ENCODE measurements at regions not wholly inside any gene's neighbourhood (a gene's known extent, or its start where the extent isn't known, plus 50 kb on each side); places are given as distances from the start of the nearest gene placed in this dataset.

DNA sequence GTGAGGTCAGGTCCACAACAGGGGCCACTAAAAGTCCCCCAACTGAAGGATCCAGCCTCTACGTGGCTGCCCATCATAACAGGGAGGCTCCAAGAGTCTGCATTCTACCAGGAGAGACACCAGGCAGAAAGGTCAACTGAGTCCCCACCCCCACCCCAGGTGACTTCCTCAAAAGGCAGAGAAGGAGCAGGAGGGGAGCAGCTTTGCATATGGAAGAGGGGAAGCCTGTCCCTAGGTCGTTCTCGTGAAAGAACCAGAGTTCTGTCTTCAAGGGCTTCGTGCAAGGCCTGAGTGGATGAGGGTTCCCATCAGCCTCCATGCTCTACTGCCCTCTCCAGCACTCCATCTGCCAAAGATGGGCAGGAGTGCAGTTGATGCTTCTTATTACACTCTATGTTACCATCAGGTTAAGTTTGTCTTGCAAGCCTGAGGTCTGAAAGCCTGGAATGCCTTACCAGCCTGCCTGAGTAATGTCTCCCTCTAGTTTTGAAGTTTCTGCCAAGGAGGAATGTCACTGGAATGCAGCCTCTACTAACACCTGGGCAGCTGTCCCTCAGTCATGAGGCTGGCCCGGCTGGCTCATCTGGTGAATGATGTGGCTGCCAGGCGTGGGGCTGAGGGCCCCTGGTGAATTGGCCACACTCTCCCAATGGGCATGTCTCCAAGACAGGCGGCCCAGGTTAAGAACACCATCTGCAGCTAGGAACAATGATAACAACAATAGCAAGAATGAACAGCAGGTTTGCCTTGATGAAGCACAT lies 54.3 kb upstream of the SMNDC1 start:
- POLR2A ChIA-PET = no interaction called here
- Mint-ChIP-seq H3K4me3 (ENCODE audit: unreplicated experiment) (no peak overlapping the region), H3K36me3 (ENCODE audit: insufficient read depth, unreplicated experiment) (no peaks in the 10 kb centered on the region), H3K9me3 (ENCODE audit: unreplicated experiment) (no peaks in the 10 kb centered on the region), H3K4me1 (ENCODE audit: low read depth, unreplicated experiment) (peaks cover 14% of the 10 kb centered on the region), H3K27me3 (ENCODE audit: insufficient read depth, unreplicated experiment) (no peaks in the 10 kb centered on the region), H3K27ac (ENCODE audit: unreplicated experiment) (peak overlapping the region; percentile 59)
- Histone ChIP-seq H3K27me3 (replicated peaks; ENCODE audit: control insufficient read depth, insufficient read depth, low read length) (no peaks in the 10 kb centered on the region), H3K4me3 (ENCODE audit: low read depth, low read length) (no peak overlapping the region), H3K36me3 (ENCODE audit: control insufficient read depth, insufficient read depth, low read length) (no peaks in the 10 kb centered on the region), H3K9me3 (no peaks in the 10 kb centered on the region), H3K4me1 (peaks cover 35% of the 10 kb centered on the region)
- intact Hi-C loops (cut with micrococcal nuclease; ENCODE audit: unreplicated experiment) = loop anchor here (2.0 to 10.0 kb wide), 3 partner anchors 48 to 98 kb away; no protein-coding TSS in a partner anchor
- TF ChIP-seq, protein P1, sequence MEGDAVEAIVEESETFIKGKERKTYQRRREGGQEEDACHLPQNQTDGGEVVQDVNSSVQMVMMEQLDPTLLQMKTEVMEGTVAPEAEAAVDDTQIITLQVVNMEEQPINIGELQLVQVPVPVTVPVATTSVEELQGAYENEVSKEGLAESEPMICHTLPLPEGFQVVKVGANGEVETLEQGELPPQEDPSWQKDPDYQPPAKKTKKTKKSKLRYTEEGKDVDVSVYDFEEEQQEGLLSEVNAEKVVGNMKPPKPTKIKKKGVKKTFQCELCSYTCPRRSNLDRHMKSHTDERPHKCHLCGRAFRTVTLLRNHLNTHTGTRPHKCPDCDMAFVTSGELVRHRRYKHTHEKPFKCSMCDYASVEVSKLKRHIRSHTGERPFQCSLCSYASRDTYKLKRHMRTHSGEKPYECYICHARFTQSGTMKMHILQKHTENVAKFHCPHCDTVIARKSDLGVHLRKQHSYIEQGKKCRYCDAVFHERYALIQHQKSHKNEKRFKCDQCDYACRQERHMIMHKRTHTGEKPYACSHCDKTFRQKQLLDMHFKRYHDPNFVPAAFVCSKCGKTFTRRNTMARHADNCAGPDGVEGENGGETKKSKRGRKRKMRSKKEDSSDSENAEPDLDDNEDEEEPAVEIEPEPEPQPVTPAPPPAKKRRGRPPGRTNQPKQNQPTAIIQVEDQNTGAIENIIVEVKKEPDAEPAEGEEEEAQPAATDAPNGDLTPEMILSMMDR (IDR thresholded peaks at IDR 0.05; ENCODE audit: insufficient read depth in 1 of 2, low read depth in 1 of 2, low read length in 1 of 2, severe bottlenecking in 1 of 2, unreplicated experiment in 1 of 2) = no peak
- peak; percentile 57 to 61 for DNase-seq
- no TSS peak for BruUV-seq (replicated peaks)
- CTCF ChIA-PET = no interaction called here

DNA sequence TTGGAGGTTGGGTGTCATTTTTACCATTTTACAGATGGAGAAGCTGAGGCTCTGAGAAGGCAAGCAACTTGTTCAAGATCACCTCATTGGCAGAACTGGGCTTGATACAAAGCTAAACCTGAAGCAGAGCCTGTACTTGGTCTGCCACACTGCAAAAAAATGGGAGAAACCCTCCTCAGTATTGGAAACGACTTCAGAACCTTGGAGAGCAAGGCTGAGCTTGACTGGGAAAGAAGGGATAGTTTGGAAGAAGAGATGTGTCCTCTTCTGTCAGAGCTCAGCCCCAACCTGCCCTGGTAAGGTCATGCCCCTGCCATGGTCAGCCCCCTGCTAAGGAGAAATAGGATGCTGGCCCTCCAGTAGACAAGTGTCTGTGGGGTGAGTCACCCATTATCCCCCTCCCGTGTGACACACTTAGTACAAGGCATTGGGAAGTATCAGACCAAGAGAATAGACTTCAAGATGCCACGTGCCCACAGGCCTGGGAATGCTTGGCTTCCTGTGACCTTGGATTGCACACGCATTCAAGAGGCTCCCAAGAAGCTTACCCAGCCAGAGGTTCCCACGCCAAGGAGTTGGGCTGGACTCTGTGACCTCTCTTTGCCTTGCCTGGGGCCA lies 56.2 kb upstream of the SMNDC1 start:
- TF ChIP-seq, protein P1 (IDR thresholded peaks at IDR 0.05; ENCODE audit: insufficient read depth in 1 of 2, low read depth in 1 of 2, low read length in 1 of 2, severe bottlenecking in 1 of 2, unreplicated experiment in 1 of 2) = no peak
- H3K4me3 Mint-ChIP-seq (ENCODE audit: unreplicated experiment) = no peak overlapping the region
- no peaks in the 10 kb centered on the region for H3K27me3 Mint-ChIP-seq (ENCODE audit: insufficient read depth, unreplicated experiment)
- H3K9me3 Mint-ChIP-seq (ENCODE audit: unreplicated experiment) = no peaks in the 10 kb centered on the region
- no peak overlapping the region for H3K27ac Mint-ChIP-seq (ENCODE audit: unreplicated experiment)
- Histone ChIP-seq H3K9me3 (no peaks in the 10 kb centered on the region), H3K36me3 (ENCODE audit: control insufficient read depth, insufficient read depth, low read length) (no peaks in the 10 kb centered on the region), H3K27me3 (replicated peaks; ENCODE audit: control insufficient read depth, insufficient read depth, low read length) (no peaks in the 10 kb centered on the region), H3K4me3 (ENCODE audit: low read depth, low read length) (no peak overlapping the region), H3K4me1 (peaks cover 31% of the 10 kb centered on the region)
- CTCF ChIA-PET = no interaction called here
- no TSS peak for BruUV-seq (replicated peaks)
- intact Hi-C loops (cut with micrococcal nuclease; ENCODE audit: unreplicated experiment) = no loop called here
- POLR2A ChIA-PET = interaction anchor here (0.7 kb wide), 1 partner anchor 22 kb away, joined by 4 read pairs; no protein-coding TSS in a partner anchor
- peaks cover 14% of the 10 kb centered on the region for H3K4me1 Mint-ChIP-seq (ENCODE audit: low read depth, unreplicated experiment)
- no peaks in the 10 kb centered on the region for H3K36me3 Mint-ChIP-seq (ENCODE audit: insufficient read depth, unreplicated experiment)
- no peak for DNase-seq

DNA sequence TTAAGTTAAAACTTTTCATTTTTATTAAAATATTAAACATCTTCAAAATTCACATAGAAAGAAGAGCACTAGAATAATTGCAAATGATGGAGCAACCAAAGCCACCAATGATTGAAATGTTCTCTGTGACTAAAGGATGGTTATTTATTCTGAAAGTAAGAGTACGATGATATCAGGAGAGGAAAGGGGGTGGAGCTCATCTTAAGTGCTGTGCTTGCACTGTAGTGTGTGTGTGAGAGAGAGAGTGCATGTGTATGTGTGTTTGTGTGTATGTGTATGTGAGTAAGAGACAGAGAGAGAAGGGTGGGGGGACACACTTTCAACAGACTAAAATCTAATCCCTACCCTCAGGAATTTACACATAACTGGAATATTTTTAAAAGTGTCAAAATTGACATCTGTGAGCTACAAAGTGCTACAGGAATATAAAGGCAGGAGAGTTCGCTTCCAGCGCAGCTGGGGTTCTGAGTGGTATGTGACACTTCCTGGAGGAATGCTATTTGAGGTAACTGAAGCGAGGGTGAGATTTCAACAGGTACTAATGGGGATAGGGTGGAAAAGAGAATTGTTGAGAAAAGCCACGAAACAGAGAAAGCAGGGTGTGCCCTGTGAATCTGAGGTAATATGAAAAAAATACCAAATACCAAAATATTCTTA lies 57.2 kb upstream of the SMNDC1 start:
- Mint-ChIP-seq H3K9me3 (ENCODE audit: unreplicated experiment) (no peaks in the 10 kb centered on the region), H3K4me1 (ENCODE audit: low read depth, unreplicated experiment) (peaks cover 14% of the 10 kb centered on the region), H3K27me3 (ENCODE audit: insufficient read depth, unreplicated experiment) (no peaks in the 10 kb centered on the region), H3K27ac (ENCODE audit: unreplicated experiment) (no peak overlapping the region), H3K4me3 (ENCODE audit: unreplicated experiment) (no peak overlapping the region), H3K36me3 (ENCODE audit: insufficient read depth, unreplicated experiment) (no peaks in the 10 kb centered on the region)
- no peaks in the 10 kb centered on the region for H3K9me3 ChIP-seq
- DNase-seq = no peak
- H3K36me3 ChIP-seq (ENCODE audit: control insufficient read depth, insufficient read depth, low read length) = no peaks in the 10 kb centered on the region
- no peak overlapping the region for H3K4me3 ChIP-seq (ENCODE audit: low read depth, low read length)
- CTCF ChIA-PET = no interaction called here
- POLR2A ChIA-PET = no interaction called here
- H3K27me3 ChIP-seq (replicated peaks; ENCODE audit: control insufficient read depth, insufficient read depth, low read length) = no peaks in the 10 kb centered on the region
- no TSS peak for BruUV-seq (replicated peaks)
- intact Hi-C loops (cut with micrococcal nuclease; ENCODE audit: unreplicated experiment) = no loop called here
- H3K4me1 ChIP-seq = peaks cover 21% of the 10 kb centered on the region
- TF ChIP-seq, protein P1 (IDR thresholded peaks at IDR 0.05; ENCODE audit: insufficient read depth in 1 of 2, low read depth in 1 of 2, low read length in 1 of 2, severe bottlenecking in 1 of 2, unreplicated experiment in 1 of 2) = no peak

Data from Caco-2 (cell line).